Transverse colon (tissue), 4 donors: ENCODE measurements at regions not wholly inside any gene's neighbourhood (a gene's known extent, or its start where the extent isn't known, plus 50 kb on each side); places are given as distances from the start of the nearest gene placed in this dataset.

Experiments
- DNase-seq: peaks from one replicate; pipeline ENCODE4 v3.0.0-alpha.2; 2019
- H3K27ac ChIP-seq, 4 donors: fragments of 200-600 bp; sonication (generic); 2 replicates each; pipeline ENCODE4 v1.5.1; 2016 to 2018; ENCODE audit warnings: inconsistent platforms in 4 of 4
- H3K27me3 ChIP-seq: fragments of 200-600 bp; sonication (generic); 2 replicates; pipeline ENCODE4 v1.5.1; 2017; ENCODE audit warnings: inconsistent platforms
- H3K36me3 ChIP-seq, 4 donors: fragments of 200-600 bp; sonication (generic); 2 replicates each; pipeline ENCODE4 v1.5.1; 2017 to 2019; ENCODE audit warnings: inconsistent platforms in 4 of 4
- H3K4me1 ChIP-seq, 4 donors: fragments of 200-600 bp; sonication (generic); 2 replicates each; pipeline ENCODE4 v1.5.1; 2017 to 2020; ENCODE audit warnings: inconsistent platforms in 4 of 4
- H3K4me3 ChIP-seq, 4 donors: fragments of 200-600 bp; sonication (generic); 1 replicate in 1 of 4; 2 replicates in 3 of 4; pipeline versions ENCODE4 v1.5.1 to v1.6.1; 2017 to 2019; ENCODE audit warnings: inconsistent platforms in 4 of 4
- H3K9me3 ChIP-seq, 2 donors: fragments of 200-600 bp; sonication (generic); 2 replicates each; pipeline ENCODE4 v1.5.1; 2017 to 2019; ENCODE audit warnings: inconsistent platforms in 2 of 2
- EP300 ChIP-seq: sonication (generic); formaldehyde crosslinking; IDR thresholded peaks from one replicate; pipeline ENCODE4 v1.6.1; 2017; ENCODE audit warnings: antibody characterized with exemption, low read depth
- POLR2A ChIP-seq: fragments of 450-650 bp; IDR thresholded peaks from one replicate; pipeline ENCODE4 v1.6.1; 2016; ENCODE audit warnings: antibody characterized with exemption, mild to moderate bottlenecking, moderate library complexity
- POLR2AphosphoS5 ChIP-seq, 3 donors: sonication (generic); formaldehyde crosslinking; IDR thresholded peaks; one replicate each; pipeline ENCODE4 v1.6.1; 2016; ENCODE audit warnings: antibody characterized with exemption in 3 of 3
- WGBS, 2 donors: methylation state at CpG; one replicate each; pipeline ENCODE4 v1.1.5; 2018; ENCODE audit warnings: low coverage in 1 of 2; 5-methylcytosine and 5-hydroxymethylcytosine counted together
- in situ Hi-C, 4 donors: fragments of 200-750 bp; cut with MboI; loops; one replicate each; pipeline versions ENCODE4 v1.15.0 to v1.15.1; 2017; ENCODE audit warnings: low sequenced_read_pairs in 3 of 4, low pct_ligation_motif_present in 1 of 4, low pct_unique_long_range_greater_than_20kb in 1 of 4
- intact Hi-C: fragments of 100-400 bp; cut with DNase I; formaldehyde crosslinking; loops from one replicate; pipeline ENCODE4 v1.15.1; 2023; ENCODE audit warnings: low total_unique reads
- TF ChIP-seq, protein P1 (sequence below), 5 experiments: fragments of 200-600 bp in 3 of 5; fragments of 450-650 bp in 2 of 5; sonication (generic) in 3 of 5; IDR thresholded peaks; 1 replicate in 2 of 5; 2 replicates in 3 of 5; pipeline ENCODE4 v1.5.1; 2016 to 2017; ENCODE audit warnings: antibody characterized with exemption in 5 of 5, inconsistent platforms in 3 of 5, mild to moderate bottlenecking in 2 of 5, moderate library complexity in 1 of 5

DNA sequence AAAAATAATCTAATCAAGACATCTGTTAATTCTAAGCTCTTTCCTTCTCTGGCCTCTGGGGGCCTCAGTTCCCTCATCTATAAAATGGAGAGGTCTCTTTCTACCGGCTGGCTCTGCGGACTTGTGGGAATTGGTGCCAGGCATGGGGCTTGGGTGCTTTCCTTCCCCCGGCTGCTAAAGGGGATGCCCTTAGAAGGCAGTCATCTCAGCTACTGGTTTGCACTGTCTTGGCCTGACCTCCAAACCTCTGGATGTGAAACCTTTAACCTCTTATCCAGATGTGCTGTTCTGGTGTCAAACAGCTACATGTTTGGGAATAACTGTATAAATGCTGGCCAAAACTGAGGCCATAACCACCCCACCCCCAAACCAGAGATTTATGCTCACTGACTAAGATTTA is 320.0 kb downstream of the RPS24 start:
- DNase-seq: no peak
- Histone ChIP-seq H3K4me1 (no peaks in the 10 kb centered on the region), H3K27me3 (no peaks in the 10 kb centered on the region), H3K9me3 (no peaks in the 10 kb centered on the region), H3K4me3 (no peak overlapping the region), H3K36me3 (no peaks in the 10 kb centered on the region), H3K27ac (no peak overlapping the region)
- intact Hi-C loops: no loop called here
- 70 to 76% methylated on average over 2 to 3 of the region's 3 CpGs for WGBS, 2 donors
- no peak for TF ChIP-seq POLR2AphosphoS5 (IDR thresholded peaks at IDR 0.05)
- TF ChIP-seq, protein P1, sequence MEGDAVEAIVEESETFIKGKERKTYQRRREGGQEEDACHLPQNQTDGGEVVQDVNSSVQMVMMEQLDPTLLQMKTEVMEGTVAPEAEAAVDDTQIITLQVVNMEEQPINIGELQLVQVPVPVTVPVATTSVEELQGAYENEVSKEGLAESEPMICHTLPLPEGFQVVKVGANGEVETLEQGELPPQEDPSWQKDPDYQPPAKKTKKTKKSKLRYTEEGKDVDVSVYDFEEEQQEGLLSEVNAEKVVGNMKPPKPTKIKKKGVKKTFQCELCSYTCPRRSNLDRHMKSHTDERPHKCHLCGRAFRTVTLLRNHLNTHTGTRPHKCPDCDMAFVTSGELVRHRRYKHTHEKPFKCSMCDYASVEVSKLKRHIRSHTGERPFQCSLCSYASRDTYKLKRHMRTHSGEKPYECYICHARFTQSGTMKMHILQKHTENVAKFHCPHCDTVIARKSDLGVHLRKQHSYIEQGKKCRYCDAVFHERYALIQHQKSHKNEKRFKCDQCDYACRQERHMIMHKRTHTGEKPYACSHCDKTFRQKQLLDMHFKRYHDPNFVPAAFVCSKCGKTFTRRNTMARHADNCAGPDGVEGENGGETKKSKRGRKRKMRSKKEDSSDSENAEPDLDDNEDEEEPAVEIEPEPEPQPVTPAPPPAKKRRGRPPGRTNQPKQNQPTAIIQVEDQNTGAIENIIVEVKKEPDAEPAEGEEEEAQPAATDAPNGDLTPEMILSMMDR (IDR thresholded peaks at IDR 0.05): no peak
- no peak for TF ChIP-seq EP300
- TF ChIP-seq POLR2A: no peak
- in situ Hi-C loops: no loop called here

DNA sequence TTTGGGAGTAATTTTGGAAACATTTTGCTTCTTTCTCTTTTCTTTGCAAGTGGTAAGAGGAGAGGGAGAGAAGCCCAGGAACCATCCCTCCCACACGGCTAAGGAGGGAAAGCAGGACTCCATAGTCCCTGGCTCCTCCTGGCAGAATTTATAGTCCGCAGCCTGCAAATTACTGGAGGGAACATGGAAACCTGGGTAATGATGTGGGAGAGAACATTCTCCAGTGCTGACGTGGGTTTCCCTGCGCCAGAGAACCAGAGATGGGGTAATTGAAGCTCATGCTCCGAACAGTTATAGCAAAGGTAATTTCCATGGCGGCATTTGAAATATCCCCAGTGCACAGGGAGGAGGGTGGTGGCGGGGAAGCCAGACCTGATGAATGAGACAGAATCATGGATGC is 320.4 kb downstream of the RPS24 start:
- no peak overlapping the region for H3K4me3 ChIP-seq
- 80 to 91% methylated on average over 5 to 7 of the region's 7 CpGs for WGBS, 2 donors
- intact Hi-C loops (no loop called here), in situ Hi-C loops (no loop called here)
- H3K27ac ChIP-seq: no peak overlapping the region
- H3K27me3 ChIP-seq: no peaks in the 10 kb centered on the region
- DNase-seq: no peak
- no peaks in the 10 kb centered on the region for H3K4me1 ChIP-seq
- no peaks in the 10 kb centered on the region for H3K9me3 ChIP-seq
- no peak for TF ChIP-seq POLR2AphosphoS5 (IDR thresholded peaks at IDR 0.05)
- no peak for TF ChIP-seq EP300
- TF ChIP-seq, protein P1 (IDR thresholded peaks at IDR 0.05): no peak
- H3K36me3 ChIP-seq: no peaks in the 10 kb centered on the region

DNA sequence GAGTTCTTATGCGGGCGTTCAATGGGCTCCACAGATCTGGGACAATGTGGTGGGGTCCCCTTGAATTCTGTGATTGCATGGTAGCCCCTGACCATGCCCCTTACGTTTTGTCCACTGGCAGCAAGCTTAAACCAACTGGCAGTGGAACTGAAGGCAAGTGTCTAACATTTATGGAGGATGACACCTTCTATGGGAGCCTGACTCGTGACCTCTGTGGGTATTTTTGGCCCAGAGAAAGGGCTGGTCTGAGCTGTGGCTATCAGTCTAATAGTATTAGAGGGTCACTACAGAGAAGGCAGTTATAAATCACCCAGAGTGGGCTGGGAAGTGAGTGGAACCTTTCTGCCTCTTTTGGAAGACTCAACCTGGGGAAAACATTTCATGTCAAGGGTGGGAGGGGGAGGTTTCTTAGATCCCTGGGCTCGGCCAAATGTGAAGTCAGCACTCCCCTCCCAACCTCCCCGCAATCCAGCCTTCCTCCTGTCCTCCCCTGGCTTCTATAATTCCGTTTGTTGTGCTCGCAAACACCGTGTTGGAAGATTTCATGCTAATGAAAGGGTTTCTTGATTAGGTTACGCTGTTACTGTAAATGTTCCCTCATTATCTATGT is 322.7 kb downstream of the RPS24 start:
- H3K27me3 ChIP-seq: no peaks in the 10 kb centered on the region

DNA sequence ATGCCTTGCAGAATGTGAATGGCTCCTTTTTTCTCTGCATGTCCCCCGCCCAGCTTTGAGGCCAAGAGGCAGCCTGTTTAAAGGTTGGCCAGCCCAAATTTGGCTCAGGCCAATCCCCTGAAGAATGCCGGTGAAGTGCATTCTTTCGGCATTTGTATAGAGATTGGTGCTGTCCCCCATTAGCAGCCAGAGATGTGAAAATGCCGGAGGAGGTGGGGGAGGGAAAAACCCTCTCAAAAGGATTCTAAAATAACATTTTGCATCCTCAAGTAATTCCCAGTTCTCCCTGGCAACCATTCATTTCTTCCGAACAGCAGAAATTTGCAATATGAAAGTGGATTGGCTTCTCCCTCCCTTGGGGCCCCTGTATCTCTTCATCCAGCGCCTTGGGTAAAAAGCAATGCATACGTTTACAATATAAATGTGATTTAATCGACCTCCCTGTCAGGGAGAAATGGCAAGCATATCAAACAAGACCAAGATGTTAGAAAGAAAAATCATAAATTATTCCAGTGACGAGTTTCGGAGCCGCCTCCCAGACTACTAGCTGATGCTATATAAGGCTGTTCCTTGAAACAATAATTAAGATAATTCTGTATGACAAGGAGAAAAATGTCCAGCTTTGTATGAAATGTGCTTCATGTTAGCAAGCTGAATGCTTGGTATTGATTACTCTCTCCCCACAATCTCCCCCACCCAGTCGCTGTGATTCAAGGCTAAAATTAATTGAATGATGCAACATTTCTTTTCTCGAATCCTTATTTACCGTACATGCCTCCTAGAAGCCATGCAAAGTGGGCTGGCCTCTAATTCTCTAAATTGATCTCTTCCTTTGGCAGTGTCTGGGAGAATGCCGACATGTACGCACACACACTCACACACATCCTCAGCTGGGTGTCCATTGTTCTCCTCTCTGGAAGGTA is 323.7 kb downstream of the RPS24 start:
- no peak for DNase-seq
- intact Hi-C loops: no loop called here
- TF ChIP-seq POLR2A (no peak), EP300 (no peak)
- in situ Hi-C loops: no loop called here
- H3K9me3 ChIP-seq: no peaks in the 10 kb centered on the region
- H3K27ac ChIP-seq: no peak overlapping the region
- no peak overlapping the region for H3K4me3 ChIP-seq
- H3K27me3 ChIP-seq: no peaks in the 10 kb centered on the region
- no peaks in the 10 kb centered on the region for H3K4me1 ChIP-seq
- WGBS, 2 donors: 77 to 82% methylated on average over 7 to 16 of the region's 16 CpGs
- H3K36me3 ChIP-seq: no peaks in the 10 kb centered on the region

More for the DNA sequence above, 322.7 kb downstream of the RPS24 start:
- Histone ChIP-seq H3K9me3 (no peaks in the 10 kb centered on the region), H3K4me3 (no peak overlapping the region), H3K36me3 (no peaks in the 10 kb centered on the region), H3K4me1 (no peaks in the 10 kb centered on the region), H3K27ac (no peak overlapping the region)
- in situ Hi-C loops (no loop called here), intact Hi-C loops (no loop called here)
- TF ChIP-seq EP300 (no peak), POLR2A (no peak), POLR2AphosphoS5 (IDR thresholded peaks at IDR 0.05) (no peak)
- TF ChIP-seq, protein P1 (IDR thresholded peaks at IDR 0.05): no peak
- 70 to 81% methylated on average over 6 to 10 of the region's 10 CpGs for WGBS, 2 donors
- no peak for DNase-seq
